HepG2 (cell line): ENCODE measurements at regions not wholly inside any gene's neighbourhood (a gene's known extent, or its start where the extent isn't known, plus 50 kb on each side); places are given as distances from the start of the nearest gene placed in this dataset.

Source experiments
- AHR ChIP-seq: IDR thresholded peaks from 2 replicates; pipeline ENCODE4 v1.6.1; 2018; ENCODE audit warnings: missing genetic modification reagents, missing compliant biosample characterization
- ATRX ChIP-seq: sonication (generic); formaldehyde crosslinking; IDR thresholded peaks from 2 replicates; pipeline ENCODE4 v1.4.0; 2020; ENCODE audit warnings: missing genetic modification reagents, borderline replicate concordance
- ELF1 ChIP-seq: sonication (generic); formaldehyde crosslinking; IDR thresholded peaks from 2 replicates; pipeline ENCODE4 v1.4.0; 2020; ENCODE audit warnings: missing genetic modification reagents
- ETV5 ChIP-seq: IDR thresholded peaks from 2 replicates; pipeline ENCODE4 v1.6.1; 2018; ENCODE audit warnings: missing biosample characterization, missing genetic modification reagents, inconsistent platforms, borderline replicate concordance
- GABPB1 ChIP-seq: IDR thresholded peaks from 2 replicates; pipeline ENCODE4 v1.6.1; 2016; ENCODE audit warnings: mild to moderate bottlenecking, missing genetic modification reagents, moderate library complexity, missing compliant biosample characterization
- GPN1 ChIP-seq: sonication (generic); formaldehyde crosslinking; IDR thresholded peaks from 2 replicates; pipeline ENCODE4 v1.5.1; 2020; ENCODE audit warnings: missing genetic modification reagents, borderline replicate concordance
- HIVEP1 ChIP-seq: sonication (generic); formaldehyde crosslinking; IDR thresholded peaks from 2 replicates; pipeline ENCODE4 v1.4.0; 2020; ENCODE audit warnings: mild to moderate bottlenecking, missing genetic modification reagents
- ISL2 ChIP-seq: sonication (generic); formaldehyde crosslinking; IDR thresholded peaks from 2 replicates; pipeline ENCODE4 v1.5.0; 2020; ENCODE audit warnings: missing genetic modification reagents
- MYNN ChIP-seq: sonication (generic); formaldehyde crosslinking; IDR thresholded peaks from 2 replicates; pipeline ENCODE4 v1.4.0; 2020; ENCODE audit warnings: mild to moderate bottlenecking, low read depth, missing genetic modification reagents
- NCOA2 ChIP-seq: sonication (generic); formaldehyde crosslinking; IDR thresholded peaks from 2 replicates; pipeline ENCODE4 v1.8.0; 2022; ENCODE audit warnings: inconsistent platforms
- SMC3 ChIP-seq: IDR thresholded peaks from 2 replicates; pipeline ENCODE4 v1.6.1; 2011; ENCODE audit warnings: low read length, improper control_type of control experiment
- YY1 ChIP-seq: IDR thresholded peaks from 2 replicates; pipeline ENCODE4 v1.6.1; 2011; ENCODE audit warnings: low read length, low read depth, moderate library complexity, mild to moderate bottlenecking; ENCODE audit not compliant: insufficient read depth, insufficient replicate concordance
- ZKSCAN1 ChIP-seq: fragments of 150-350 bp; IDR thresholded peaks from 2 replicates; pipeline ENCODE4 v1.6.1; 2014; ENCODE audit warnings: low read length
- ZNF230 ChIP-seq: sonication (generic); formaldehyde crosslinking; IDR thresholded peaks from 2 replicates; pipeline ENCODE4 v1.4.0; 2020; ENCODE audit warnings: mild to moderate bottlenecking, missing genetic modification reagents
- ZNF33A ChIP-seq: sonication (generic); formaldehyde crosslinking; IDR thresholded peaks from 2 replicates; pipeline ENCODE4 v1.5.1; 2020; ENCODE audit warnings: missing genetic modification reagents, mild to moderate bottlenecking, moderate library complexity, borderline replicate concordance
- ZNF441 ChIP-seq: sonication (generic); formaldehyde crosslinking; IDR thresholded peaks from 2 replicates; pipeline ENCODE4 v1.7.0; 2021; ENCODE audit warnings: missing genetic modification reagents, borderline replicate concordance
- ZNF446 ChIP-seq: sonication (generic); formaldehyde crosslinking; IDR thresholded peaks from 2 replicates; pipeline ENCODE4 v1.5.0; 2020; ENCODE audit warnings: mild to moderate bottlenecking, missing genetic modification reagents
- ZNF451 ChIP-seq: sonication (generic); formaldehyde crosslinking; IDR thresholded peaks from 2 replicates; pipeline ENCODE4 v1.5.0; 2020; ENCODE audit warnings: mild to moderate bottlenecking, missing genetic modification reagents
- ZNF501 ChIP-seq: sonication (generic); formaldehyde crosslinking; IDR thresholded peaks from 2 replicates; pipeline ENCODE4 v1.5.1; 2020; ENCODE audit warnings: mild to moderate bottlenecking, moderate library complexity, missing genetic modification reagents
- TF ChIP-seq, protein P1 (sequence below): IDR thresholded peaks from 2 replicates; pipeline ENCODE4 v1.6.1; 2016; ENCODE audit warnings: missing compliant biosample characterization, missing genetic modification reagents, borderline replicate concordance
- TF ChIP-seq, protein P2 (sequence below): sonication (generic); formaldehyde crosslinking; IDR thresholded peaks from 2 replicates; pipeline ENCODE4 v1.5.1; 2020; ENCODE audit warnings: mild to moderate bottlenecking, missing genetic modification reagents, moderate library complexity
- TF ChIP-seq, protein P3 (sequence below): sonication (generic); formaldehyde crosslinking; IDR thresholded peaks from 2 replicates; pipeline ENCODE4 v1.8.0; 2022; ENCODE audit warnings: mild to moderate bottlenecking, missing genetic modification reagents, moderate library complexity
- TF ChIP-seq, protein P4 (sequence below): sonication (generic); formaldehyde crosslinking; IDR thresholded peaks from 2 replicates; pipeline ENCODE4 v1.4.0; 2020; ENCODE audit warnings: missing genetic modification reagents, low read depth, mild to moderate bottlenecking, borderline replicate concordance
- TF ChIP-seq, protein P5 (sequence below): sonication (generic); formaldehyde crosslinking; conservative IDR thresholded peaks from 2 replicates; pipeline ENCODE4 v1.4.0; 2020; ENCODE audit warnings: missing genetic modification reagents
- TF ChIP-seq, protein P6 (sequence below): sonication (generic); formaldehyde crosslinking; IDR thresholded peaks from 2 replicates; pipeline ENCODE4 v1.4.0; 2020; ENCODE audit warnings: missing genetic modification reagents

DNA sequence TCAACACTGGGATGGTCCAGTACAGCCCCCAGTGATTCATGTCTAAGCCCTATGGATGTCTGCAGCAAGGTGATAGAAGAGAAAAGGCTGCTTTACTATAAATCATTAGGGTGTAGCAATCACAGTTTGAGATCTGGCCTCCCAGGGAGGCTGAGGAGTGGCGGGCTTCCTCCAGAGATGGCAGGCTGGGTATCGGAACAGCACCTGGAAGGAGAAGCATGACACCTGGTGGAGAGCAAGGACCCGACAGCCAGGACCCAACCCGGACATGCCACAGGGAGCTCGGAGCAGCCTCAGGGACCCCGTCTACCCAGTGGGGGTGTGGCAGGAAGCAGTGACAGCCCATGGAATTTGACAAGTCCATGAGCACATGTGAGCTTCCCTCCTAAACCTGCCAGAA is 114.8 kb upstream of the CD93 start (continued):
- TF ChIP-seq, protein P1, sequence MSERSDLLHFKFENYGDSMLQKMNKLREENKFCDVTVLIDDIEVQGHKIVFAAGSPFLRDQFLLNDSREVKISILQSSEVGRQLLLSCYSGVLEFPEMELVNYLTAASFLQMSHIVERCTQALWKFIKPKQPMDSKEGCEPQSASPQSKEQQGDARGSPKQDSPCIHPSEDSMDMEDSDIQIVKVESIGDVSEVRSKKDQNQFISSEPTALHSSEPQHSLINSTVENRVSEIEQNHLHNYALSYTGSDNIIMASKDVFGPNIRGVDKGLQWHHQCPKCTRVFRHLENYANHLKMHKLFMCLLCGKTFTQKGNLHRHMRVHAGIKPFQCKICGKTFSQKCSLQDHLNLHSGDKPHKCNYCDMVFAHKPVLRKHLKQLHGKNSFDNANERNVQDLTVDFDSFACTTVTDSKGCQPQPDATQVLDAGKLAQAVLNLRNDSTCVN (CRISPR knock-in tag), result no peak
- TF ChIP-seq, protein P2, sequence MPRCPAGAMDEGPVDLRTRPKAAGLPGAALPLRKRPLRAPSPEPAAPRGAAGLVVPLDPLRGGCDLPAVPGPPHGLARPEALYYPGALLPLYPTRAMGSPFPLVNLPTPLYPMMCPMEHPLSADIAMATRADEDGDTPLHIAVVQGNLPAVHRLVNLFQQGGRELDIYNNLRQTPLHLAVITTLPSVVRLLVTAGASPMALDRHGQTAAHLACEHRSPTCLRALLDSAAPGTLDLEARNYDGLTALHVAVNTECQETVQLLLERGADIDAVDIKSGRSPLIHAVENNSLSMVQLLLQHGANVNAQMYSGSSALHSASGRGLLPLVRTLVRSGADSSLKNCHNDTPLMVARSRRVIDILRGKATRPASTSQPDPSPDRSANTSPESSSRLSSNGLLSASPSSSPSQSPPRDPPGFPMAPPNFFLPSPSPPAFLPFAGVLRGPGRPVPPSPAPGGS, result no peak
- TF ChIP-seq ZNF446 (CRISPR knock-in tag) (no peak), SMC3 (peak; percentile 88), AHR (CRISPR knock-in tag) (no peak), YY1 (peak; percentile 18), HIVEP1 (CRISPR knock-in tag) (no peak), ZNF451 (CRISPR knock-in tag) (no peak), GPN1 (CRISPR knock-in tag) (no peak), ZNF33A (CRISPR knock-in tag) (no peak), ZNF230 (CRISPR knock-in tag) (0 out of 2 replicates have a peak, but pooled peaks have one; percentile 36), MYNN (no peak), ZNF441 (CRISPR knock-in tag) (no peak), ZKSCAN1 (no peak), GABPB1 (CRISPR knock-in tag) (peak; percentile 38; the same call in 1 of the 2 replicates), ETV5 (CRISPR knock-in tag) (no peak), ZNF501 (CRISPR knock-in tag) (peak; percentile 37; the same call in 1 of the 2 replicates), ATRX (CRISPR knock-in tag) (no peak), ISL2 (no peak), ELF1 (peak; percentile 23; the same call in 1 of the 2 replicates), NCOA2 (CRISPR knock-in tag) (no peak)
- TF ChIP-seq, protein P3, sequence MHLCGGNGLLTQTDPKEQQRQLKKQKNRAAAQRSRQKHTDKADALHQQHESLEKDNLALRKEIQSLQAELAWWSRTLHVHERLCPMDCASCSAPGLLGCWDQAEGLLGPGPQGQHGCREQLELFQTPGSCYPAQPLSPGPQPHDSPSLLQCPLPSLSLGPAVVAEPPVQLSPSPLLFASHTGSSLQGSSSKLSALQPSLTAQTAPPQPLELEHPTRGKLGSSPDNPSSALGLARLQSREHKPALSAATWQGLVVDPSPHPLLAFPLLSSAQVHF (CRISPR knock-in tag), result no peak
- TF ChIP-seq, protein P4, sequence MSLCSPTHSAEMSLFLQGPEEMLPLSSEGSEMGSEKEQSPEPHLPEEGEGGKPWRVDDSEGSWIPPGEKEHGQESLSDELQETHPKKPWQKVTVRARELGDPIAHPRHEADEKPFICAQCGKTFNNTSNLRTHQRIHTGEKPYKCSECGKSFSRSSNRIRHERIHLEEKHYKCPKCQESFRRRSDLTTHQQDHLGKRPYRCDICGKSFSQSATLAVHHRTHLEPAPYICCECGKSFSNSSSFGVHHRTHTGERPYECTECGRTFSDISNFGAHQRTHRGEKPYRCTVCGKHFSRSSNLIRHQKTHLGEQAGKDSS (CRISPR knock-in tag), result peak; percentile 69; the same call in 1 of the 2 replicates
- TF ChIP-seq, protein P5, sequence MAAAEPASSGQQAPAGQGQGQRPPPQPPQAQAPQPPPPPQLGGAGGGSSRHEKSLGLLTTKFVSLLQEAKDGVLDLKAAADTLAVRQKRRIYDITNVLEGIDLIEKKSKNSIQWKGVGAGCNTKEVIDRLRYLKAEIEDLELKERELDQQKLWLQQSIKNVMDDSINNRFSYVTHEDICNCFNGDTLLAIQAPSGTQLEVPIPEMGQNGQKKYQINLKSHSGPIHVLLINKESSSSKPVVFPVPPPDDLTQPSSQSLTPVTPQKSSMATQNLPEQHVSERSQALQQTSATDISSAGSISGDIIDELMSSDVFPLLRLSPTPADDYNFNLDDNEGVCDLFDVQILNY (CRISPR knock-in tag), result no peak
- TF ChIP-seq, protein P6, sequence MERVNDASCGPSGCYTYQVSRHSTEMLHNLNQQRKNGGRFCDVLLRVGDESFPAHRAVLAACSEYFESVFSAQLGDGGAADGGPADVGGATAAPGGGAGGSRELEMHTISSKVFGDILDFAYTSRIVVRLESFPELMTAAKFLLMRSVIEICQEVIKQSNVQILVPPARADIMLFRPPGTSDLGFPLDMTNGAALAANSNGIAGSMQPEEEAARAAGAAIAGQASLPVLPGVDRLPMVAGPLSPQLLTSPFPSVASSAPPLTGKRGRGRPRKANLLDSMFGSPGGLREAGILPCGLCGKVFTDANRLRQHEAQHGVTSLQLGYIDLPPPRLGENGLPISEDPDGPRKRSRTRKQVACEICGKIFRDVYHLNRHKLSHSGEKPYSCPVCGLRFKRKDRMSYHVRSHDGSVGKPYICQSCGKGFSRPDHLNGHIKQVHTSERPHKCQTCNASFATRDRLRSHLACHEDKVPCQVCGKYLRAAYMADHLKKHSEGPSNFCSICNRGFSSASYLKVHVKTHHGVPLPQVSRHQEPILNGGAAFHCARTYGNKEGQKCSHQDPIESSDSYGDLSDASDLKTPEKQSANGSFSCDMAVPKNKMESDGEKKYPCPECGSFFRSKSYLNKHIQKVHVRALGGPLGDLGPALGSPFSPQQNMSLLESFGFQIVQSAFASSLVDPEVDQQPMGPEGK, result no peak
